ENCODE measurements at regions not wholly inside any gene's neighbourhood (a gene's known extent, or its start where the extent isn't known, plus 50 kb on each side); places are given as distances from the start of the nearest gene placed in this dataset.

- peak; percentile 79 for DNase-seq (ENCODE audit: low spot score)
Measured at GRCh38 chr10:29857843-29858701, 201.3 kb downstream of the JCAD start.

GRCh38 chr10:29856295-29856694, 203.1 kb downstream of the JCAD start:
- DNase-seq (ENCODE audit: low spot score), result no peak

- no peak for DNase-seq (ENCODE audit: low spot score)
Measured at GRCh38 chr10:29853913-29854312, 205.5 kb downstream of the JCAD start.

DNA sequence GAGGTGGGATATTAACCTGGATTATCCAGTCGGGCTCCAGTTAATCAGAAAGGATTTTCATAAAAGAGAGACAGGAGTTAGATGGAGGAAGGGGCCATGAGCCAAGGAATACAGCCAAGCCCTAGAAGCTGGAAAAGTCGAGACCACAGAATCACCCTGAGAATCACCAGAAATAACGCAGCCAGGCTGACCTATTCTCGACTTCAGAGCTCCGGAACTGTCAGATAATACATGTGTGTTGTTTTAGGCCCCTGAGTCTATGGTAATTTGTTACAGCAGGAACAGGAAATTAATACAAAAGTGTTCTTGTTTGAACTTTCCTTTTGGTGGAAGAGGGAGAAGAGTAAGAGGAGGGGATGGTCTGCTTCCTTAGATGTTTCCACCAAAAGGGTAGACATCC, 208.1 kb downstream of the JCAD start:
- no peak for DNase-seq (ENCODE audit: low spot score)

DNA sequence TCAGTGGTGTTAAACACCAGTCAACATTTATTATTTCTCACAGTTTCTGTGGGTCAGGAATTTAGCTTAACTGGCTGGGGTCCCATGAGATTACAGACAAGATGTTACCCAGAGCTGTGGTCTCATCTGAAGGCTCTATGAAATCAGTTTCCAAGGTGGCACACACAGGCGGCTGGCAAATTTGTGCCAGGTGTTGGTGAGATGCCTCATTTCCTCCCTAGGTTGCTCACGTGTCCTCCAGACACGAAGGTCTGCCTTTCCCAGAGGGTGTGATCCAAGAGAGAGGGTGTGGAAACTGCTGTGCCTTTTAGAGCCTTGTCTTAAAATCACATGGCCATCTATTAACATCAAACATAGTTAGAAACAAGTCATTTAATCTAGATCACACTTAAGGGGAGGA, 209.0 kb downstream of the JCAD start:
- DNase-seq (ENCODE audit: low spot score), result no peak

DNA sequence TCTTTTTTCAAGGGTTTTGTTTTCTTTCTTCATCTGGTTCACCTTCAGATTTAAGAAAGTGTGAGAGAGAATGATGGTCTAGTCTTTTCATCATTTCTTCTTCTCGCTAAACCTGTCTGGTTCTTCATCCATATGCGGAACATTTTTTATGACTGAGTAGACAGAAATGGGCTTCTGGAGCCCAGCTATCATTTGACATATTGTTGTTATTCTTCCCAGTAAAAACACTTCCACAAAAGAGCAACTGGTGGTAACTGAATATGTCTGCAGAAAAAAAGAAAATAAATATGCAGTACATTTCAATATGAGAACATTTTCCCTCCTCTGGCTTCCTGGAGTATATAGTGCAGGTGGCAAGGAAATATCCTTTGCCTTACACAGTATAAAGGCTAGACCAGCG, 209.5 kb downstream of the JCAD start:
- no peak for DNase-seq (ENCODE audit: low spot score)

DNA sequence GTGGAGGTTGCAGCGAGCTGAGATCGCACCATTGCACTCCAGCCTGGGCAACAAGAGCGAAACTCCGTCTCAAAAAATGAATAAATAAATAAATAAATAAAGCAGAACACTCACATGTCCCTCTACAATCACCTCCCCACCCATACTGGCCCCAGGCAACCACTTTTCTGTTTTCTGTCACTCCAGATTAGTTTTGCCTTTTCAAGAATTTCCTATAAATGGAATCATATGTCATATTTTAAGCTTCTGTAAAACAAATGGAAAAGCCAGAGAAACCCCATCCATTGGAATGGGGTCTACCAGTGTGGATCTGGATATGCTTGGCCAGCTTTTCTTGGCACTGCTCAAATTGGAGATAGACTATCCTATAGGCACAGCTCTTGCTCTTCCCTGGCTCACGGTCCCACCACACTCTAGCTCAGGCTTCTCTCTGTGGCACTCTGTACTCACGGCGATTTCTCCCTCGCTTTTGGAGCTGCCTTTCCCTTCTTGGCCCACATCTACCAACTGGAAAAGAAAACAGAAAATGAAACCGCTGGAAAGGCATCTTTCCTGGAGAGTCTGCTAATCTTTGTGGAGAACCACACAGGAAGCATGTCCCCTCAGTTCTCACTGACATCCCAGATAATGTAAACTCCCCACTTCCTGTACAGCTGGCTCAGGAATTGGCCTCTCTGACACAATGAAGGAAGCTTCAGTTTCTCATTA, 210.1 kb downstream of the JCAD start:
- no peak for DNase-seq (ENCODE audit: low spot score)

- DNase-seq (ENCODE audit: low spot score), result no peak
Measured at GRCh38 chr10:29846881-29847280, 212.1 kb upstream of the SVIL start.

GRCh38 chr10:29845166-29845565, 210.4 kb upstream of the SVIL start:
- DNase-seq (ENCODE audit: low spot score), result no peak

GRCh38 chr10:29843143-29843542, 208.4 kb upstream of the SVIL start:
- DNase-seq (ENCODE audit: low spot score), result no peak

GRCh38 chr10:29841724-29842649, 207.2 kb upstream of the SVIL start:
- DNase-seq (ENCODE audit: low spot score), result no peak

- no peak for DNase-seq (ENCODE audit: low spot score)
Measured at GRCh38 chr10:29840516-29841276, 205.9 kb upstream of the SVIL start.

GRCh38 chr10:29839826-29840515, 205.2 kb upstream of the SVIL start:
- peak; percentile 86 for DNase-seq (ENCODE audit: low spot score)

DNA sequence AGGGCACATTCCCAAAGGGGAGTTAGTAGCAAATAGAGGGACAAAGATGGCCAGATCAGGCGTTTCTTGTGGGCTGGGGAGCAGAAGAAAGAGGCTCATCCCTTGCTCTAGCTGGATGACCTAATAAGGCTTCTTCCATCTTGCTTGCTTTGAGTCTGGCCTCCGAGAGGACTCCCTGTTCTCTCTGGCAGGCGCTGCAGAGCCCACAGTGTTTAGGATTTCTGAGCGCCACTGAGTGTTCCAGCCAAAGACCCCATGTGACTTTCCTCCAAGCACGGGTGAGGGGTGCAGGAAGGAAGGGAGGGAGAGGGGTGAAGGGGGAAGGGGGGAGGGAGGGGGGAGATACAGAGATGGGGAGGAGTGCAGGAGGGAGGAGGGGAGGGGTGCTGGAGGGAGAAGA, 203.8 kb upstream of the SVIL start:
- peak; percentile 70 for DNase-seq (ENCODE audit: low spot score)

- no peak for DNase-seq (ENCODE audit: low spot score)
Measured at GRCh38 chr10:29837586-29837985, 202.8 kb upstream of the SVIL start.

- no peak for DNase-seq (ENCODE audit: low spot score)
Measured at GRCh38 chr10:29836396-29836795, 201.6 kb upstream of the SVIL start.

- no peak for DNase-seq (ENCODE audit: low spot score)
Measured at GRCh38 chr10:29835055-29835454, 200.3 kb upstream of the SVIL start.

GRCh38 chr10:29830531-29831512, 196.1 kb upstream of the SVIL start:
- no peak for DNase-seq (ENCODE audit: low spot score)

DNA sequence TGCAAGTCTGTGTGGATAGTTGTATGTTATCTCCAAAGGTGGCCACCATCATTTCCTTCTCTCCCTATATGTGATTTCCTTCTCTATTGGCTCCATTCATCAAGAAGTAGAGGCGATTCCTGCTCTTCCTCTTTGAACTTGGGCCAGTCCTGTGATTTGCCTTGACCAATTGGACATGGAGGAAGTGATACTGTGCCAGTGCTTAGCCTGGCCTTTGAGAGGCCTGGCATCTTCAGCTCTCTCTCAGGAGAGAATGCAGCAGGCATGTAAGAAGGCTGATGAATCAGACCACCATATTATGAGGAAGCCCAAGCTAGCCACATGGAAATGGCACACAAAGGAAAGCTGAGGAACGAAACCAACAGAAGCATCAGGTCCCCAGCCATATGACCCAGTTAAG, 195.0 kb upstream of the SVIL start:
- no peak for DNase-seq (ENCODE audit: low spot score)

DNA sequence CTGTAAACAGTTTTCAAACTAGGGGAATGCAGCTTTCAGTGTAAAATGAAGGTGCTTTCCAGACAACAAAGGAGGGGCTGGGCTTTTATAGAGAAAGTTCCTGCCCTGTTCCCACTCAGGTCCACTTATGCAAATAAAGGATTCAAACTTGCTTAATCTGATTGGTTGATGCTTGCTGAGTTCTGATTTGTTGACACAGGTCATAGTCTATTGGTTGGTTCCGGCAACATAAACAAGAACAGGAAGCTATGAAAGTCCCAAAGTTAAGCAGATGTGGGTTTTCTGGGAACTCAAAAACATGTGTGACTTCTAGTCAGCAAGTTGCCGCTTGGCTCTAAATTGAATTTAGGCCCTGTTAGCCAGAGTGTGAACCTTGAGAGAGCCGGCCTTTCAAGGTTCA, 194.2 kb upstream of the SVIL start:
- no peak for DNase-seq (ENCODE audit: low spot score)
